ENCODE measurements at regions not wholly inside any gene's neighbourhood (a gene's known extent, or its start where the extent isn't known, plus 50 kb on each side); places are given as distances from the start of the nearest gene placed in this dataset.

- no peak for TF ChIP-seq CTCF (IDR thresholded peaks at IDR 0.05; ENCODE audit: low read depth, low read length, missing control alignments)
- H3K4me3 ChIP-seq (replicated peaks; ENCODE audit: low read depth, low read length): no peak overlapping the region
- no peak for DNase-seq (ENCODE audit: extremely low read depth, low read depth)
These were observed 173.7 kb upstream of the DOK6 start for GRCh38 chr18:69226971-69227370.

GRCh38 chr18:69230204-69230603, 170.5 kb upstream of the DOK6 start:
- no peak for DNase-seq (ENCODE audit: extremely low read depth, low read depth)
- no peak for TF ChIP-seq CTCF (IDR thresholded peaks at IDR 0.05; ENCODE audit: low read depth, low read length, missing control alignments)

GRCh38 chr18:69233465-69234054, 167.1 kb upstream of the DOK6 start:
- no peak for DNase-seq (ENCODE audit: extremely low read depth, low read depth)
- no peak overlapping the region for H3K4me3 ChIP-seq (replicated peaks; ENCODE audit: low read depth, low read length)
- TF ChIP-seq CTCF (IDR thresholded peaks at IDR 0.05; ENCODE audit: low read depth, low read length, missing control alignments): no peak

More at GRCh38 chr18:69230204-69230603, 170.5 kb upstream of the DOK6 start:
- H3K4me3 ChIP-seq (replicated peaks; ENCODE audit: low read depth, low read length): no peak overlapping the region

GRCh38 chr18:69239849-69240674, 160.6 kb upstream of the DOK6 start:
- no peak for TF ChIP-seq CTCF (IDR thresholded peaks at IDR 0.05; ENCODE audit: low read depth, low read length, missing control alignments)
- no peak for DNase-seq (ENCODE audit: extremely low read depth, low read depth)
- no peak overlapping the region for H3K4me3 ChIP-seq (replicated peaks; ENCODE audit: low read depth, low read length)

- no peak for TF ChIP-seq CTCF (IDR thresholded peaks at IDR 0.05; ENCODE audit: low read depth, low read length, missing control alignments)
- no peak for DNase-seq (ENCODE audit: extremely low read depth, low read depth)
- no peak overlapping the region for H3K4me3 ChIP-seq (replicated peaks; ENCODE audit: low read depth, low read length)
These were observed 154.7 kb upstream of the DOK6 start for GRCh38 chr18:69246027-69246426.

- H3K4me3 ChIP-seq (replicated peaks; ENCODE audit: low read depth, low read length): no peak overlapping the region
- no peak for TF ChIP-seq CTCF (IDR thresholded peaks at IDR 0.05; ENCODE audit: low read depth, low read length, missing control alignments)
- no peak for DNase-seq (ENCODE audit: extremely low read depth, low read depth)
These were observed 150.2 kb upstream of the DOK6 start for GRCh38 chr18:69250305-69251151.
